Trophoblast cell (in vitro differentiated cells and primary cell): ENCODE measurements at regions not wholly inside any gene's neighbourhood (a gene's known extent, or its start where the extent isn't known, plus 50 kb on each side); places are given as distances from the start of the nearest gene placed in this dataset.

Experiments used
- DNase-seq, 2 donors: peaks; one replicate each; pipeline ENCODE4 v3.0.0-alpha.2; 2016
- H2AFZ ChIP-seq: 2 replicates; pipeline ENCODE4 v1.6.1; 2013; ENCODE audit warnings: low read length, moderate library complexity, mild to moderate bottlenecking; ENCODE audit not compliant: insufficient read depth, poor library complexity
- H2AK5ac ChIP-seq: 2 replicates; pipeline ENCODE4 v1.6.1; 2013; ENCODE audit warnings: mild to moderate bottlenecking, low read length
- H2BK120ac ChIP-seq: 2 replicates; pipeline ENCODE4 v1.6.1; 2013; ENCODE audit warnings: low read length, mild to moderate bottlenecking, moderate library complexity; ENCODE audit not compliant: insufficient read depth, poor library complexity
- H2BK12ac ChIP-seq: 2 replicates; pipeline ENCODE4 v1.6.1; 2013; ENCODE audit warnings: mild to moderate bottlenecking, low read length, moderate library complexity
- H2BK5ac ChIP-seq: 2 replicates; pipeline ENCODE4 v1.6.1; 2013; ENCODE audit warnings: low read length, low read depth, moderate library complexity, mild to moderate bottlenecking; ENCODE audit not compliant: poor library complexity
- H3K14ac ChIP-seq: 2 replicates; pipeline ENCODE4 v1.6.1; 2013; ENCODE audit warnings: mild to moderate bottlenecking, low read length
- H3K18ac ChIP-seq: 2 replicates; pipeline ENCODE4 v1.6.1; 2013; ENCODE audit warnings: mild to moderate bottlenecking, low read length
- H3K23ac ChIP-seq: 2 replicates; pipeline ENCODE4 v1.6.1; 2013; ENCODE audit warnings: low read length
- H3K27ac ChIP-seq: 2 replicates; pipeline ENCODE4 v1.5.1; 2013; ENCODE audit warnings: low read depth, mild to moderate bottlenecking, inconsistent platforms, low read length, moderate library complexity
- H3K27me3 ChIP-seq: 2 replicates; pipeline ENCODE4 v1.6.1; 2013; ENCODE audit warnings: inconsistent platforms, mild to moderate bottlenecking, low read length, moderate library complexity; ENCODE audit not compliant: insufficient read depth
- H3K36me3 ChIP-seq, 2 experiments: 1 replicate in 1 of 2; 2 replicates in 1 of 2; pipeline ENCODE4 v1.6.1; 2013; ENCODE audit warnings: low read length in 2 of 2, mild to moderate bottlenecking in 2 of 2, moderate library complexity in 1 of 2; ENCODE audit not compliant: insufficient read depth in 2 of 2, control insufficient read depth in 1 of 2
- H3K4ac ChIP-seq: 2 replicates; pipeline ENCODE4 v1.6.1; 2013; ENCODE audit warnings: low read depth, mild to moderate bottlenecking, low read length, moderate library complexity
- H3K4me1 ChIP-seq, 2 experiments: 1 replicate in 1 of 2; 2 replicates in 1 of 2; pipeline ENCODE4 v1.6.1; 2013; ENCODE audit warnings: low read length in 2 of 2, mild to moderate bottlenecking in 2 of 2, moderate library complexity in 1 of 2; ENCODE audit not compliant: insufficient read depth in 2 of 2, control insufficient read depth in 1 of 2
- H3K4me2 ChIP-seq: 2 replicates; pipeline ENCODE4 v1.6.1; 2013; ENCODE audit warnings: inconsistent platforms, mild to moderate bottlenecking, low read length, moderate library complexity
- H3K4me3 ChIP-seq: 2 replicates; pipeline ENCODE4 v1.5.1; 2013; ENCODE audit warnings: mild to moderate bottlenecking, low read depth, low read length, inconsistent platforms
- H3K79me1 ChIP-seq: one replicate; pipeline ENCODE4 v1.6.1; 2013; ENCODE audit warnings: low read length
- H3K79me2 ChIP-seq: 2 replicates; pipeline ENCODE4 v1.6.1; 2013; ENCODE audit warnings: low read length, mild to moderate bottlenecking; ENCODE audit not compliant: control insufficient read depth, insufficient read depth, poor library complexity
- H3K9ac ChIP-seq: 2 replicates; pipeline ENCODE4 v1.6.1; 2013; ENCODE audit warnings: mild to moderate bottlenecking, low read length
- H3K9me3 ChIP-seq: 2 replicates; pipeline ENCODE4 v1.6.1; 2013; ENCODE audit warnings: low read depth, mild to moderate bottlenecking, control low read depth, inconsistent platforms, low read length; ENCODE audit not compliant: insufficient read depth
- H4K12ac ChIP-seq: 2 replicates; pipeline ENCODE4 v1.6.1; 2013; ENCODE audit warnings: low read depth, mild to moderate bottlenecking, low read length, moderate library complexity
- H4K8ac ChIP-seq: 2 replicates; pipeline ENCODE4 v1.6.1; 2013; ENCODE audit warnings: low read depth, mild to moderate bottlenecking, low read length, moderate library complexity
- H4K91ac ChIP-seq: one replicate; pipeline ENCODE4 v1.6.1; 2013; ENCODE audit warnings: low read depth, mild to moderate bottlenecking, low read length, moderate library complexity
- WGBS: extraction: QIAGEN DNeasy Blood & Tissue Kit; methylation state at CpG from one replicate; pipeline ENCODE4 v1.1.7; 2013; ENCODE audit warnings: missing lambda C conversion rate; ENCODE audit not compliant: insufficient read length, insufficient coverage; ENCODE audit errors: extremely low coverage; 5-methylcytosine and 5-hydroxymethylcytosine counted together

DNA sequence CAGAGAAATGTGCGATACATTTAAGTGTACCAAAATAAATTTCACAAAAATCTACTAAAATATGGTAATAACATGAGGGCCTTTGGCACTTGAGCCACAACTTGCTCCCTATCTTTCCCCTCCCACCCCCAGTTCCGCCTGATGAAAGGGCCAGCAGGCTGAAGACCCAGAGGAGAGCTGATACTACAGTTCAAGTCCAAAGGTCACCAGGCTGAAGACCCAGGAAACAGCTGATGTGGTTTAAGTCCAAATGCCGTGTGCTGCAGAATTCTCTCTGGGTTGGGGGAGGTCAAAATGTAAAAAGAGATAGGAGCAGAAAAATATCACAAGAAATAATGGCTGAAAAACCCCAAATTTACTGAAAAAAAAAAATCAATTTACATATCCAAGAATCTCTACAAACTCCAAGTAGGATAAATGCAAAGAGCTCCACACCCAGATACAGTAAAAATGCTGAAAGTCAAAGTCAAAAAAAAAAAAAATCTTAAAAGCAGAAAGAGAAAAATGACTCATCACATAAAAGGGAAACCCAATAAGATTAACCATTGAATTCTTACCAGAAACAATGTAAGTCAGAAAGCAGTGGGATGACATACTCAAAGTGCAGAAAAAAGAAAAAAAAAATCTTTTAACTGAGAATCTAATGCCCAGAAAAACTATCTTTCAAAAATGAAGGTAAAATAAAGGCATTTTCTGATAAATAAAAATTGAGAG lies 452.1 kb upstream of the ASIC2 start:
- H2AFZ ChIP-seq: no peak overlapping the region
- no peaks in the 10 kb centered on the region for H3K79me2 ChIP-seq
- DNase-seq: no peak

DNA sequence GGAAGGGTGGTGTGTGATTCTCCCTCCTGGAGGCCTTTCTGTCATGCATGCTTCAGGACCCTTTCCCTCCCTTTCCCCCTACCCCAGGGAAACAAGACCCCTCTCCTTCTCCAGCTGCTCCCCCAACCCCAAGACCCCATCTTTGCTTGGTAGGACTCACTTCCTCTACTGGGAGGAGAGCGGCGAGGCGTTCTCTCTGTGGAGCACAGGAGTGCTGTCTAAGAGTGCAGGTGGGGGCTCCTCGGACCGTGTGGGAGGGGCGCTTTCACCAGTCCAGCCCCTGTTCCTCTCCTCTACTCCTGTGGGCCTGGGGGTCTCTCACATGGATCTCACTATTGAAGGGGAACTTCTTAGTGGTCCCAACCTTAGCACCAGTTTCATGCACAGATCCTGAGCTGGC lies 456.1 kb upstream of the ASIC2 start:
- Histone ChIP-seq H3K9ac (no peak overlapping the region), H3K27me3 (no peaks in the 10 kb centered on the region), H2BK5ac (no peak overlapping the region), H4K8ac (no peak overlapping the region), H3K18ac (no peak overlapping the region), H4K12ac (no peak overlapping the region), H3K14ac (no peak overlapping the region), H3K4me3 (no peak overlapping the region), H3K4me1 (no peaks in the 10 kb centered on the region), H2AFZ (no peak overlapping the region), H3K27ac (no peak overlapping the region), H4K91ac (no peak overlapping the region), H2BK12ac (no peak overlapping the region), H2BK120ac (no peak overlapping the region), H3K36me3 (no peaks in the 10 kb centered on the region), H3K4ac (no peak overlapping the region), H3K79me1 (no peaks in the 10 kb centered on the region), H2AK5ac (no peak overlapping the region), H3K9me3 (no peaks in the 10 kb centered on the region), H3K4me2 (no peak overlapping the region), H3K79me2 (no peaks in the 10 kb centered on the region), H3K23ac (no peak overlapping the region)
- WGBS: no CpG with 5 or more reads among the region's 6 CpGs
- DNase-seq: no peak

More for the DNA sequence above, 452.1 kb upstream of the ASIC2 start:
- Histone ChIP-seq H3K4ac (no peak overlapping the region), H3K14ac (no peak overlapping the region), H2BK120ac (no peak overlapping the region), H2BK5ac (no peak overlapping the region), H3K9me3 (no peaks in the 10 kb centered on the region), H3K9ac (no peak overlapping the region), H2AK5ac (no peak overlapping the region), H4K12ac (no peak overlapping the region), H3K79me1 (no peaks in the 10 kb centered on the region), H3K23ac (no peak overlapping the region), H2BK12ac (no peak overlapping the region), H3K27ac (no peak overlapping the region), H3K4me2 (no peak overlapping the region), H3K27me3 (no peaks in the 10 kb centered on the region), H4K8ac (no peak overlapping the region), H4K91ac (no peak overlapping the region), H3K18ac (no peak overlapping the region), H3K4me1 (no peaks in the 10 kb centered on the region), H3K4me3 (no peak overlapping the region), H3K36me3 (no peaks in the 10 kb centered on the region)
- WGBS: no CpG with 5 or more reads among the region's 3 CpGs

GRCh38 chr17:33750943-33751701 lies 458.0 kb upstream of the ASIC2 start:
- WGBS: no CpG with 5 or more reads among the region's 13 CpGs
- H3K18ac ChIP-seq: no peak overlapping the region
- H3K27ac ChIP-seq: no peak overlapping the region
- no peak overlapping the region for H3K4me2 ChIP-seq
- no peaks in the 10 kb centered on the region for H3K36me3 ChIP-seq
- no peak overlapping the region for H2BK12ac ChIP-seq
- DNase-seq: peak; percentile 61 to 85
- H2BK120ac ChIP-seq: no peak overlapping the region
- no peak overlapping the region for H4K91ac ChIP-seq
- H3K79me1 ChIP-seq: no peaks in the 10 kb centered on the region
- H3K27me3 ChIP-seq: no peaks in the 10 kb centered on the region
- H3K14ac ChIP-seq: no peak overlapping the region
- no peak overlapping the region for H2BK5ac ChIP-seq
- H3K9me3 ChIP-seq: peaks cover 4% of the 10 kb centered on the region
- no peak overlapping the region for H3K4ac ChIP-seq
- H2AK5ac ChIP-seq: no peak overlapping the region
- no peak overlapping the region for H4K12ac ChIP-seq
- no peaks in the 10 kb centered on the region for H3K79me2 ChIP-seq
- no peak overlapping the region for H4K8ac ChIP-seq
- H3K4me1 ChIP-seq: no peaks in the 10 kb centered on the region
- no peak overlapping the region for H3K9ac ChIP-seq
- H3K23ac ChIP-seq: no peak overlapping the region
- no peak overlapping the region for H3K4me3 ChIP-seq
- H2AFZ ChIP-seq: no peak overlapping the region

DNA sequence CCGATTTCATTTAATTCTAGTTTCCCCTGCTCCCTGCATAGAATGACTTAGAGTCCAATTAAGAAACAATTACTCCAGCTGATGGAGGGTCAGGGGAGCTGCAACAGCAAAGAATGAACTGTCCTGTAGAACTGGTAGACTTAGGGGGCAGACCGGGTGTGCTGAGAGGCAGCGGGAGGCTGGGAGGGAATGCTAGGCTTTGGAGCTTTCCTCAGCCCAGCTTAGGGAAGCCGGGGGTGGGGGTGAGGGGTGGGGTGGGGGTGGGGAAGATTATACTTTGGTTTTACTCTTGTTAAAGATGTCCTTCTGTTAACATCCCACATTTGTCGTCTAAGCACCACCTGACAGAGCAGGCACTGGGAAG lies 458.6 kb upstream of the ASIC2 start:
- Histone ChIP-seq H3K14ac (no peak overlapping the region), H4K8ac (no peak overlapping the region), H3K18ac (no peak overlapping the region), H2AK5ac (no peak overlapping the region), H2BK5ac (no peak overlapping the region), H2BK12ac (no peak overlapping the region), H3K9ac (no peak overlapping the region), H3K4me2 (no peak overlapping the region), H3K4me3 (no peak overlapping the region), H4K12ac (no peak overlapping the region), H2BK120ac (no peak overlapping the region), H3K27me3 (no peaks in the 10 kb centered on the region), H3K9me3 (peaks cover 6% of the 10 kb centered on the region), H3K23ac (no peak overlapping the region), H3K36me3 (no peaks in the 10 kb centered on the region), H2AFZ (no peak overlapping the region), H3K4ac (no peak overlapping the region), H3K4me1 (no peaks in the 10 kb centered on the region), H3K79me2 (no peaks in the 10 kb centered on the region), H4K91ac (no peak overlapping the region), H3K79me1 (no peaks in the 10 kb centered on the region), H3K27ac (no peak overlapping the region)
- DNase-seq: no peak
- no CpG with 5 or more reads among the region's 5 CpGs for WGBS
